Endothelial cell of umbilical vein (primary cell): ENCODE measurements at regions not wholly inside any gene's neighbourhood (a gene's known extent, or its start where the extent isn't known, plus 50 kb on each side); places are given as distances from the start of the nearest gene placed in this dataset.

Experiments used
- BruUV-seq: library from RNA; stranded (reverse); fragments of 400-500 nt; replicated peaks from 2 replicates; lab custom pipeline; 2021; lab: Mats Ljungman, UMichigan
- CTCF ChIA-PET: fragments of 300-600, 350-600 bp; sonication (Branson Sonifier 250); formaldehyde crosslinking; loops from one replicate; lab custom pipeline; 2021; ENCODE audit warnings: antibody characterized with exemption, inconsistent platforms; lab: Charles Lee
- POLR2A ChIA-PET: fragments of 300-600, 350-600 bp; sonication (Branson Sonifier 250); formaldehyde crosslinking; loops from one replicate; lab custom pipeline; 2021; ENCODE audit warnings: antibody characterized with exemption, inconsistent platforms; lab: Charles Lee
- DNase-seq: peaks from one replicate; pipeline ENCODE4 v3.0.0-alpha.2; 2011; ENCODE audit warnings: low read depth, low spot score
- FAIRE-seq: peaks from 2 replicates; lab custom pipeline; 2011; peaks lifted over from hg19 to GRCh38; lab: Jason Lieb, UNC
- H2AFZ ChIP-seq: 2 replicates; pipeline ENCODE4 v1.6.0; 2012; ENCODE audit warnings: low read depth, low read length, control low read depth, inconsistent platforms
- H3K27ac ChIP-seq: 2 replicates; pipeline ENCODE4 v1.5.1; 2011; ENCODE audit warnings: low read depth, mild to moderate bottlenecking, control low read depth, low read length, moderate library complexity; ENCODE audit not compliant: insufficient read depth
- H3K27me3 ChIP-seq, 2 experiments: 2 replicates each; pipeline versions ENCODE4 v1.6.0 to v1.6.1; 2011; ENCODE audit warnings: low read length in 2 of 2, mixed read lengths in 1 of 2; ENCODE audit not compliant: control insufficient read depth in 2 of 2, insufficient read depth in 2 of 2
- H3K36me3 ChIP-seq, 2 experiments: 2 replicates in 1 of 2; 3 replicates in 1 of 2; pipeline ENCODE4 v1.5.1; 2011; ENCODE audit warnings: low read length in 2 of 2, mild to moderate bottlenecking in 1 of 2, moderate library complexity in 1 of 2; ENCODE audit not compliant: control insufficient read depth in 2 of 2, insufficient read depth in 2 of 2; ENCODE audit errors: extremely low read depth in 1 of 2
- H3K4me1 ChIP-seq: 3 replicates; pipeline ENCODE4 v1.5.1; 2011; ENCODE audit warnings: mild to moderate bottlenecking, low read length; ENCODE audit not compliant: control insufficient read depth, insufficient read depth; ENCODE audit errors: extremely low read depth
- H3K4me2 ChIP-seq: 2 replicates; pipeline ENCODE4 v1.6.1; 2011; ENCODE audit warnings: low read length, control low read depth, mixed read lengths; ENCODE audit not compliant: insufficient read depth
- H3K4me3 ChIP-seq, 3 experiments: fragments of 200-600 bp in 1 of 3; sonication (generic), shearing (Covaris generic) in 1 of 3; replicated peaks in 1 of 3; 2 replicates each; pipeline ENCODE4 v1.5.1; 2011 to 2016; ENCODE audit warnings: control low read depth in 3 of 3, low read length in 3 of 3, mild to moderate bottlenecking in 2 of 3, inconsistent platforms in 1 of 3, low read depth in 1 of 3, moderate library complexity in 1 of 3; ENCODE audit not compliant: insufficient read depth in 1 of 3
- H3K79me2 ChIP-seq: 2 replicates; pipeline ENCODE4 v1.6.0; 2012; ENCODE audit warnings: low read length, inconsistent platforms; ENCODE audit not compliant: control insufficient read depth, insufficient read depth
- H3K9ac ChIP-seq: replicated peaks from 2 replicates; pipeline ENCODE3; 2011; ENCODE audit warnings: low read length, control low read depth; ENCODE audit not compliant: insufficient read depth; ENCODE audit errors: extremely low read depth
- H3K9me1 ChIP-seq: replicated peaks from 3 replicates; pipeline ENCODE4 v1.6.0; 2011; ENCODE audit warnings: mild to moderate bottlenecking, low read length; ENCODE audit not compliant: control insufficient read depth, insufficient read depth; ENCODE audit errors: extremely low read depth
- H3K9me3 ChIP-seq: replicated peaks from 2 replicates; pipeline ENCODE4 v1.5.1; 2012; ENCODE audit warnings: low read length, inconsistent platforms; ENCODE audit not compliant: control insufficient read depth, insufficient read depth
- H4K20me1 ChIP-seq: replicated peaks from 2 replicates; pipeline ENCODE3; 2011; ENCODE audit warnings: mild to moderate bottlenecking, low read length; ENCODE audit not compliant: control insufficient read depth, insufficient read depth; ENCODE audit errors: extremely low read depth
- CTCF ChIP-seq, 2 donors: IDR thresholded peaks; 1 replicate in 1 of 2; 2 replicates in 1 of 2; pipeline ENCODE4 v1.5.1; 2011; ENCODE audit warnings: low read length in 2 of 2, mild to moderate bottlenecking in 2 of 2, moderate library complexity in 2 of 2, control low read depth in 1 of 2, inconsistent platforms in 1 of 2, low read depth in 1 of 2; ENCODE audit not compliant: insufficient read depth in 1 of 2; ENCODE audit errors: extremely low read depth in 1 of 2
- EZH2 ChIP-seq: IDR thresholded peaks from 2 replicates; pipeline ENCODE4 v1.6.1; 2012; ENCODE audit warnings: borderline replicate concordance, low read depth, mild to moderate bottlenecking, moderate library complexity, low read length, inconsistent platforms; ENCODE audit not compliant: severe bottlenecking
- FOS ChIP-seq: IDR thresholded peaks from 2 replicates; pipeline ENCODE4 v1.6.1; 2011; ENCODE audit warnings: mild to moderate bottlenecking, low read length, moderate library complexity, borderline replicate concordance; ENCODE audit not compliant: insufficient read depth
- GATA2 ChIP-seq: IDR thresholded peaks from 2 replicates; pipeline ENCODE4 v1.7.0; 2011; ENCODE audit warnings: low read depth, mild to moderate bottlenecking, moderate library complexity, mixed read lengths, low read length; ENCODE audit not compliant: insufficient read length, insufficient read depth
- JUN ChIP-seq: IDR thresholded peaks from 2 replicates; pipeline ENCODE4 v1.6.1; 2011; ENCODE audit warnings: borderline replicate concordance, low read depth; ENCODE audit not compliant: insufficient read length, insufficient read depth
- MAX ChIP-seq: IDR thresholded peaks from 2 replicates; pipeline ENCODE4 v1.6.1; 2011; ENCODE audit not compliant: insufficient read depth, insufficient read length
- MYC ChIP-seq: IDR thresholded peaks from one replicate; pipeline ENCODE4 v1.6.1; 2011; ENCODE audit warnings: mild to moderate bottlenecking, low read depth, low read length
- POLR2A ChIP-seq: IDR thresholded peaks from 2 replicates; pipeline ENCODE4 v1.6.1; 2012; ENCODE audit warnings: low read depth, mild to moderate bottlenecking, control low read depth, low read length
- POLR2AphosphoS5 ChIP-seq: IDR thresholded peaks from 2 replicates; pipeline ENCODE4 v1.6.1; 2012; ENCODE audit warnings: low read depth, mild to moderate bottlenecking, control low read depth, low read length, moderate library complexity; ENCODE audit not compliant: insufficient read depth
- dilution Hi-C: fragments of 300-500 bp; cut with MboI; formaldehyde crosslinking; loops from one replicate; pipeline ENCODE4 v1.15.0; 2019; ENCODE audit warnings: low sequenced_read_pairs; ENCODE audit not compliant: extremely low pct_ligation_motif_present
- intact Hi-C: fragments of 100-400 bp; cut with micrococcal nuclease; formaldehyde crosslinking; loops from one replicate; pipeline ENCODE4 v1.10.0; 2022

GRCh38 chrX:128931071-128931470 is 592.2 kb downstream of the SMARCA1 start:
- DNase-seq (no peak), FAIRE-seq (no peak)
- Histone ChIP-seq H3K9ac (no peak overlapping the region), H3K79me2 (no peaks in the 10 kb centered on the region), H3K36me3 (no peaks in the 10 kb centered on the region), H3K27me3 (no peaks in the 10 kb centered on the region), H3K9me1 (no peaks in the 10 kb centered on the region), H4K20me1 (no peaks in the 10 kb centered on the region), H3K4me2 (no peak overlapping the region), H3K9me3 (no peaks in the 10 kb centered on the region), H3K27ac (no peak overlapping the region), H2AFZ (no peak overlapping the region), H3K4me3 (no peak overlapping the region), H3K4me1 (no peaks in the 10 kb centered on the region)
- CTCF ChIA-PET = no interaction called here
- POLR2A ChIA-PET = no interaction called here
- TF ChIP-seq FOS (no peak), CTCF (IDR thresholded peaks at IDR 0.05; ENCODE audit: extremely low read depth in 1 of 2, insufficient read depth in 1 of 2, low read depth in 1 of 2, low read length in 2 of 2) (no peak), MAX (no peak), EZH2 (no peak), MYC (no peak), POLR2A (no peak), POLR2AphosphoS5 (no peak), GATA2 (no peak), JUN (no peak)
- dilution Hi-C loops = no loop called here
- intact Hi-C loops = no loop called here
- BruUV-seq = no TSS peak
